ENCODE measurements at regions not wholly inside any gene's neighbourhood (a gene's known extent, or its start where the extent isn't known, plus 50 kb on each side); places are given as distances from the start of the nearest gene placed in this dataset.

DNA sequence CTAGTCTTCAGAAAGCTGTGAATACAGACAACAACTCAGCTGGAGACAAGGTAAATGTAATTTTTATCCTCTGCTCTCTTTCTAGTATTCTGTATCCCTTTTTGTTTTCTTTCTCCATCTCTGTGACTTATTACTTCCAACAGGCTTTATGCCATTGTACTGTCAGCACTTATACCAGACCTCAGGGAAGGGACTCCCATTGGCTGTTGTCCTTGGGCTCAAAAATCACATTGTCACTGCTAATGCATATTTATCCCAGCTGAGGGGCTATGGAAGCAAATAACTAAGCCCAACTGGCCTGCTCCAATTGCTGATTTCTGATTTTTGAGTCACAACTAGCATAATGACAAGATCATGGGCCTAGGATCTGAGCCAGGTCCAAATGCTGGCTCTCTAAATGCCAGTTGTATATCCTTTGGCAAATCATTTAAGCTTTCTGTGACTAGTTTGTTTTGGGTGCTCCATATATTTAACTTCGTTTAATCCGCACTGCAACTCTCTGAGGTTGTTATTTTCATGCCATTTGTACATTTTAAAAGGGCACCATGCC is 395.1 kb upstream of the GNPDA2 start:
- no peaks in the 10 kb centered on the region for H3K36me3 ChIP-seq (ENCODE audit: insufficient read depth, low read length)
- H3K27ac ChIP-seq (ENCODE audit: low read length): no peak overlapping the region
- H3K9me3 ChIP-seq (ENCODE audit: low read length): no peaks in the 10 kb centered on the region
- no peak overlapping the region for H3K4me2 ChIP-seq (ENCODE audit: low read length)
- no peaks in the 10 kb centered on the region for H3F3A ChIP-seq (ENCODE audit: insufficient read depth, low read length, poor library complexity, severe bottlenecking)
- H3K27me3 ChIP-seq (ENCODE audit: insufficient read depth, low read depth, low read length): no peaks in the 10 kb centered on the region
- H2AFZ ChIP-seq (ENCODE audit: low read depth, low read length): no peak overlapping the region
- H3K9ac ChIP-seq (ENCODE audit: low read length): no peak overlapping the region
- H3K79me2 ChIP-seq (replicated peaks; ENCODE audit: insufficient read depth, low read length): no peaks in the 10 kb centered on the region
- TF ChIP-seq EP300 (conservative IDR thresholded peaks at IDR 0.05; ENCODE audit: poor library complexity, severe bottlenecking): no peak
- TF ChIP-seq SMC3 (conservative IDR thresholded peaks at IDR 0.05; ENCODE audit: poor library complexity): no peak
- TF ChIP-seq EZH2 (IDR thresholded peaks at IDR 0.05; ENCODE audit: borderline replicate concordance, insufficient read depth, low read length, poor library complexity, severe bottlenecking): no peak
- TF ChIP-seq POLR2AphosphoS5 (IDR thresholded peaks at IDR 0.05): no peak
- TF ChIP-seq, protein P1, sequence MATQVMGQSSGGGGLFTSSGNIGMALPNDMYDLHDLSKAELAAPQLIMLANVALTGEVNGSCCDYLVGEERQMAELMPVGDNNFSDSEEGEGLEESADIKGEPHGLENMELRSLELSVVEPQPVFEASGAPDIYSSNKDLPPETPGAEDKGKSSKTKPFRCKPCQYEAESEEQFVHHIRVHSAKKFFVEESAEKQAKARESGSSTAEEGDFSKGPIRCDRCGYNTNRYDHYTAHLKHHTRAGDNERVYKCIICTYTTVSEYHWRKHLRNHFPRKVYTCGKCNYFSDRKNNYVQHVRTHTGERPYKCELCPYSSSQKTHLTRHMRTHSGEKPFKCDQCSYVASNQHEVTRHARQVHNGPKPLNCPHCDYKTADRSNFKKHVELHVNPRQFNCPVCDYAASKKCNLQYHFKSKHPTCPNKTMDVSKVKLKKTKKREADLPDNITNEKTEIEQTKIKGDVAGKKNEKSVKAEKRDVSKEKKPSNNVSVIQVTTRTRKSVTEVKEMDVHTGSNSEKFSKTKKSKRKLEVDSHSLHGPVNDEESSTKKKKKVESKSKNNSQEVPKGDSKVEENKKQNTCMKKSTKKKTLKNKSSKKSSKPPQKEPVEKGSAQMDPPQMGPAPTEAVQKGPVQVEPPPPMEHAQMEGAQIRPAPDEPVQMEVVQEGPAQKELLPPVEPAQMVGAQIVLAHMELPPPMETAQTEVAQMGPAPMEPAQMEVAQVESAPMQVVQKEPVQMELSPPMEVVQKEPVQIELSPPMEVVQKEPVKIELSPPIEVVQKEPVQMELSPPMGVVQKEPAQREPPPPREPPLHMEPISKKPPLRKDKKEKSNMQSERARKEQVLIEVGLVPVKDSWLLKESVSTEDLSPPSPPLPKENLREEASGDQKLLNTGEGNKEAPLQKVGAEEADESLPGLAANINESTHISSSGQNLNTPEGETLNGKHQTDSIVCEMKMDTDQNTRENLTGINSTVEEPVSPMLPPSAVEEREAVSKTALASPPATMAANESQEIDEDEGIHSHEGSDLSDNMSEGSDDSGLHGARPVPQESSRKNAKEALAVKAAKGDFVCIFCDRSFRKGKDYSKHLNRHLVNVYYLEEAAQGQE (IDR thresholded peaks at IDR 0.05; ENCODE audit: borderline replicate concordance): no peak
- no peak for TF ChIP-seq TAF1 (IDR thresholded peaks at IDR 0.05; ENCODE audit: low read depth)
- no peaks in the 10 kb centered on the region for H4K20me1 ChIP-seq (ENCODE audit: insufficient read depth)
- H3K9me2 ChIP-seq (ENCODE audit: insufficient read depth, low read length): no peaks in the 10 kb centered on the region
- no peak overlapping the region for H3K4me3 ChIP-seq (ENCODE audit: low read length)

DNA sequence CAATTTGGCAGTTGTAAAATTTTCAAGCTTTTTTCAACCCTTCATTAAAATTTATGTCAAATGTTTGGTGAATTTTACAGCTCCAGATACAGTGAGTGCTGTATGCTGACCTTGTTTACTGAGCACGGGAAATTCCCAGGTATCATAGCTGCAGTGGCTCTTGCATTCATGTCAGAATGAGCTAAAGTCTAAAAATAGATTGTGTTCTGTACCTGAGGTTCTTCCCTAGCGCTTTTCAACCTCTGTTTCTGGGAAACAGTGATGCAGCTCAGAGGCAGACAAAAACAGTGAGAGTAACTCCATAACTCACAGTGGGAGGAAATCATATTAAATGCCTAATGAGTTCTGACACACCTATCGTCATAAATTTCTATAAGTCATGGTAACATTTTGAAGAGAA is 393.8 kb upstream of the GNPDA2 start:
- Histone ChIP-seq H3K9me2 (ENCODE audit: insufficient read depth, low read length) (no peaks in the 10 kb centered on the region), H3K9me3 (ENCODE audit: low read length) (no peaks in the 10 kb centered on the region), H2AFZ (ENCODE audit: low read depth, low read length) (peak overlapping the region; percentile 6), H3F3A (ENCODE audit: insufficient read depth, low read length, poor library complexity, severe bottlenecking) (no peaks in the 10 kb centered on the region), H3K4me2 (ENCODE audit: low read length) (no peak overlapping the region), H3K27me3 (ENCODE audit: insufficient read depth, low read depth, low read length) (no peaks in the 10 kb centered on the region), H4K20me1 (ENCODE audit: insufficient read depth) (no peaks in the 10 kb centered on the region), H3K9ac (ENCODE audit: low read length) (peak overlapping the region; percentile 5), H3K27ac (ENCODE audit: low read length) (peak overlapping the region; percentile 39), H3K4me3 (ENCODE audit: low read length) (no peak overlapping the region), H3K36me3 (ENCODE audit: insufficient read depth, low read length) (no peaks in the 10 kb centered on the region), H3K79me2 (replicated peaks; ENCODE audit: insufficient read depth, low read length) (no peaks in the 10 kb centered on the region)
- TF ChIP-seq, protein P1 (IDR thresholded peaks at IDR 0.05; ENCODE audit: borderline replicate concordance): peak; percentile 43
- TF ChIP-seq EP300 (conservative IDR thresholded peaks at IDR 0.05; ENCODE audit: poor library complexity, severe bottlenecking): no peak
- peak; percentile 67 for TF ChIP-seq POLR2AphosphoS5 (IDR thresholded peaks at IDR 0.05)
